ENCODE measurements at regions not wholly inside any gene's neighbourhood (a gene's known extent, or its start where the extent isn't known, plus 50 kb on each side); places are given as distances from the start of the nearest gene placed in this dataset.

DNA sequence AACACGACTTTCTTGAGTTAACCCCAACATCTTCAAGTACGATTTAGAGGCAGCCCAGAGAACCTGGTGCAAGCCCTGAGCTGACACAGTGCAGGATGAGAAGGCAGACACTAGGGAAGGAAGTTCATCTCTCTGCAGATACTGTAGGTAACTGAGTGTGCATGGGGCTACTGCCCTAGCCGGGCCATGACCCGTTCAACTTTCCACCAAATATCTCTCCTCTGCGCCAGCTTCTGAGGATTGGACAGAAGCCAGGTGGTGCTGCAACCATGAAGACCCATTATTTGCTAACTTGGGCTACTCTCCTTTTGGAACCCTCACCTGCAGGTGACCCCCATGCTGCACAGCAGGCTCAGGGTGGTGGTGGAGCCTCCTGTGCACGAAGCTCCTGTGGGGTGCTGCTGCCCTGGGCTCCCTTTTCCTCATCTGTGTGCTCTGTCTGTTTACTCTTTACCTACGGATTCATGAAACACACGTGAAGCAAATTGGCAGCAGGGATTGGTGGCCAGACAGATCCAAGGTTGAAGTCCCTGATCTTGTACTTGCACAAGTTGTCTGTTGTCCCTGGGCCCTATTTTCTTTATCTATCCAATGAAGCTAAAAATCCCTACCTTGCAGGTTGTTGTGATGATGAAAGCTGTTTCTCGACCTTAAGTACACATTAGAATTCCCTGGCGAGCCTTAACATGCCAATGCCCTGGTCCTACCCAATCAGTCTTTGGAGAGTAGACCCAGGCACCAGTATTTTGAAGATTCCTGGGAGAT is 227.8 kb downstream of the LACC1 start:
- intact Hi-C loops (cut with DNase I), result loop anchor here (2.0 to 10.0 kb wide), 2 partner anchors 53 to 329 kb away; no protein-coding TSS in a partner anchor
- no peak for DNase-seq (ENCODE audit: low spot score)

DNA sequence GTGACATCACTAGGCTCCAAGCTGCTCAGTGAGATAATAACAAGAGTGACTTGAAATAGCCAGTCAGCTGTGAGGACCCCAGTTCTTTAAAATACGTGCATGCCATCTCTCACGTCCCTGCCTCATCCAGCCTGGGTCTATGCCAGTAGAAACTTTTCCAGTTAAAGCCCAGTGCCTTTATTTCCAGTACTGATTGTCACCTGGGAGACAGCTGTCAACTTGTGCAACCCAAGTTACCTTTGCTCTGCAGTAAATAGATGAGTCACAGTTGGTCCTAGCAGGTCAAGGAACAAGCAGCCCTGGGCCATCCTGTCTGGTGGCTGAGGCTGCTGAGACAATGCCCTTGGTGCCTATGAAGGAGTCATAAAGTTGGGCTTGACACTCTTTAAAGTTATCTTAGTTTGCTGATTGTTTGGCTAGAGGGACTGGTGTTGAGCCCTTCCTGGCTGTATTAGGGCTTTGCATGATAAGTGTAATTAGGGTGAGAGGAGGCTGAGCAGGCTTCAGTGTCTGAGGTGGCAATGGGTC is 228.7 kb downstream of the LACC1 start:
- intact Hi-C loops (cut with DNase I), result loop anchor here (10.0 kb wide), 1 partner anchor 54 kb away; no protein-coding TSS in a partner anchor
- no peak for DNase-seq (ENCODE audit: low spot score)

DNA sequence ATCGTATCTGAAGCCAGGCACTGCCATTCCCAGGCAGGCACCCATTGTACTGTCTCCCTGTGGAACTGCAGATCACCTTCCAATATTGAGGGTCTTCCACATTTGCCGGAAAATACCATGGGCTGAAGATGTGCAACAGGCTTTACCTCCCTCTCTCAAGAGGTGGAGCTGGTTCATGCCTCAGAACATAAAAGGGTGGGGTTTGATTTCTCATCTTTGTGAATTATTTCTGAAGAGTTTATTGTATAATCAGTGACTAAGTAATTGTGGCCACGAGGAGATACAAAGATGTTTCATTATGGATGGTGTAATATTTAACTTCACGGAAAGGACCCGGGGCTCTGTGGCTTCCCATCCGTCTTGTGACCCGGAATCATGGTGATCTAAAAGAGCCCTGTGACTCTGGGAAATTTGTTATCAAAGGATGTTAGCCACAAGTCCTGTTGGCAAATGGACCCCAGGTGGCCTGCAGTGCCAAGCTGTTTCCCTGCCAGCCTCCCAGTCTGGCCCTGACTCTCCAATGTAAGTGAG is 230.5 kb downstream of the LACC1 start:
- DNase-seq (ENCODE audit: low spot score), result no peak
- intact Hi-C loops (cut with DNase I), result no loop called here

DNA sequence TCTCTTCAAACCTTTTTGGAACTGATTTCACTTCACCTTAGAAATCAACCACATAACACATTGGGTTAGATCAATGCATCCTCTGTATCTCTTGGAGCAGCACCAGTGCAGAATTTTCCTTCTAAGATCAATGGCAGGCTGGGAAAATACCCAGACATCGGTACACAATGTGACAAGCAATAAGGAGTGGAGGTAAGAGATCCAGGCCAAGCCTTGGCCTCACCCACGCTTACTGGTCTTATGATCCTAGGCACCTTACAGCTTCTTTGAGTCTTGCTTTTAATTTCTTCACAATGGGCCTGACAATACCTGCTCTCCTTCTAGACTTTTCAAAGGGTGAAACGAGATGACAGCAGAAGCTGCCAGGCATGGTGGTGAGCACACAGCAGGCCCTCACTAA is 232.0 kb downstream of the LACC1 start:
- intact Hi-C loops (cut with DNase I), result no loop called here
- DNase-seq (ENCODE audit: low spot score), result no peak

DNA sequence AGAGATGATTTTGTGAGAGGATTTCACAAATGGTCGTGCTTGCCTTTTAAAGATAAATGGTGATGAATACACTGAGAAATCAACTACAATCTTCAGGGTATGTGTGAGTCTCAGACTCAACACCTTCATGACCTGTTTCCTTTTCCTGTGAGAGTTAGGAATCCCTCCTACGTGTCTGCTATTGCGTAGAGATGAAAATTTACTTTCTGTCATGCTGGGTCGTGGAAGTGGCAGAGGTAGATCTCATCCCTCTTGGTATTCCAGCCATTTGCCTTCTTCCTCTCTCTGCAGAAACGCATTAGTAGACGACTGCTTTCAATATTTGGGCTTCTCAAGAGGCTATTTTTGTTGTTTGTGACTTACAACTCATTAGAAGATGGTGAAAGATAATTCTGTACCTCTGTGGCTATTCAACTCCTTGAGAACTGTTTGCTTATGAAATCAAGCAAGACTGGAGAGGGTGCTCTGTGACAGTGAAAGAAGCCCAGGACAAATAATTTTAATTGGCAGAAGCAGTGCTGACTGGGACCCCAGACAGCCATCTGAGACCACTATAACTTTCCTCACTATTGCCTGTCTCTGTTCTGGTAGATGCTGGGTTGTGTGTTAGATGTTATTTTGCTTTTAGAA is 233.1 kb downstream of the LACC1 start:
- no peak for DNase-seq (ENCODE audit: low spot score)
- intact Hi-C loops (cut with DNase I), result no loop called here

DNA sequence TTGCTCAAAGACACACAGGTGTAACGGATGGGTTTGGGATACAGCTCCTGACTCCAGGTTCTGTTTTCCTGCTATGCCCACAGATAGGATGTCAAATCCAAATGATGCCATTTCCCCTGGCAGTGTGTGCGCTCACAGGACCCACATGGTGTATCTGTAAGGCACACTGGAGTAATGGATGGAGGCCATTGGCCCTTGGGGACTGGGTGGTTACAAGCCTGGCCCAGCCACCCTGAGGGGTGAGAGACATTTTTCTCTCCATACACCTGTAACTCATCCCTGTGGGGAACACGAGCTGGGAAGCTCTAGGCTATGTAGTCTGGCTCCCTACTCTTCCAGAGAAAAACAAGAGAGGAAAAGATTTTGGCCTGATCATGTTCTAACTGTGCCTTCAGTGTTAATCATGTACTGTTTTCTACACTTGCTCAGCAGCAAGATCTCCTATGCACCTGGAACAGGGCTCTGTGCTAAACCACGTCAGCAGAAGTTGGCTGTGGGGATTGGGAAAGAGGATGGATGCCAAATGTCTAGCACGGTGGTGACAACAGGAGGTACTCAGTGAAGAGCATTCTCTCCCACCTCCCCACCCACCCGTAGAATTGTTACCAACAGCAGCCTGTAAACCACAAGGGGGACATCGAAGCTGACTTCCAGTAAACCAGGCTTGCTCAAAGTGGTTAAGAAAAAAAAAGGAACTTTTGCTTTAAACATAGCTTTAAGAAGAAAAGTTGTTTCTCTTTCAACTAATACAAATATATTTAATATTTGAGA is 237.0 kb downstream of the LACC1 start:
- no peak for DNase-seq (ENCODE audit: low spot score)
- intact Hi-C loops (cut with DNase I), result no loop called here

DNA sequence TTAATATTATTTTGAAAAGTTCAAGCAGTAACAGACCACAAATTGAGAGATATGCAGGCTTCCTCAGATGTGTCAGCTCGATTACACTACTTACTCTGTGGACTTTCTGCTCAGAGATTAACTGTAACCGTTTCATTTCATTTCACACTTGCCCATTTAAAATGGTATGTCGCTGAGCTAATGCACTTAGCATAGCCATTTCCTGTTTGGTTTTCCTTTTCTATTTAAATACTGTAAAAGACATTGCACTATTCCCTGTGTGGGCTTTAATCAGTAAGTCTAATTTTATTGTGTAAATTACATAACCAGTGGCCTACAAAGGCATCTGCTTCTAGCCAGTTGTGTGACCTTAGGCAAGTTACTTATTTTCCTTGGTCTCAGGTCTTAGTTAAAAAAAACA is 237.6 kb downstream of the LACC1 start:
- intact Hi-C loops (cut with DNase I), result no loop called here
- DNase-seq (ENCODE audit: low spot score), result no peak

DNA sequence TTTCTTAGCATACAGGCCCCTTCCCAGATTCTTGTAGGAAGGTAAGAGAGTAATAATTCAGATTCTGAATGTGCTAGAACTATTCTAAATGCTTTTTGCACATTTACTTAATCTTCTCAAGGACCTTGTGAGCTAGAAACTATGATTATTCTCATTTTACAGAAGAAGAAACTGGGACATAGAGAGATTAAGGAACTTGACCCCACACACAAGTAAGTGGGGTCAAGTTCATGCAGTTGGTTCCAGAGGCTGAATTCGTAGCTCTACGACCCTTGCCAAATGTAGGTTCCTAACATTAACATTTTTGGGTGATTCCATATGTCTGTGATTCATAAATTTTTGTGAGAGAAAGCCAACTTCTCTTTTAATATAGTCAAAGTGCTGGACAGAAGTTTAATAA is 238.1 kb downstream of the LACC1 start:
- DNase-seq (ENCODE audit: low spot score), result no peak
- intact Hi-C loops (cut with DNase I), result no loop called here

DNA sequence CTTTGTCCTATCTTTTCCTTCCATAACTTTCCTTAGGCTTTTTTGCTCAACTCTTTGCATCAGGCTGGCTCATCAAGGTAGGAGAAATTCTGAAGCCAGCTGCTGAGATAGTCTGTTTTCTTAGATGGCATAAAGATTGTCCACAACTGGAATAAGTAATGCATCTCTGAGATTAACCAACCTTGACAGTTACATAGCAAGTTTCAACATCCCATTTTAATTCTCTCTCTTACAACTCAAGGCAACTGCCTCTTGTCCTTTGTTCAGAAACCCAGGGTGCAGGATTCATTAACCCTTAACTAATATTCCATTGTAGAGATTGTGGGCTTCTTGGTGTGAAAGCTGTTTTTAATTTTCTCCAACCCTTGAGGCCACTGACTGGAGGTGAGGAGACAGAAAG is 239.2 kb downstream of the LACC1 start:
- intact Hi-C loops (cut with DNase I), result no loop called here
- no peak for DNase-seq (ENCODE audit: low spot score)

DNA sequence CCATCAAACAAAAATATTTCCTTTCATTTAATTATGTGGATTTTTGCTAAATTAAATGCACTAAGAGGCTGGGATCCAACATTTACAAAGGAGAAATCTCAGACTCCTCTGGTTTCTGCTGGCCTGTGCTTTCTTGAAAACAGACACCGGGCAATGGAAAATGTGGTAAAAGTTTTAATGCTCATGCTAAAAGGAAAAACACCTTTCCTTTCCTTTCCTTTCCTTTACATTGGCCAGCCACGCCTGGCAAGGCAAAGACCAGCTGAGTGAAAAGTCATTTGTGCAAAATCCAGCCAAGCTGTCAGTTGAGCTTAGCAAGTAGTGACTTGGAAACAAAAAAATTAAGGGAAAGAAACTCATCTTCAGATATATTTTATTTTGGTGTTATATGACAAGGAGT is 240.3 kb downstream of the LACC1 start:
- DNase-seq (ENCODE audit: low spot score), result no peak
- intact Hi-C loops (cut with DNase I), result no loop called here

DNA sequence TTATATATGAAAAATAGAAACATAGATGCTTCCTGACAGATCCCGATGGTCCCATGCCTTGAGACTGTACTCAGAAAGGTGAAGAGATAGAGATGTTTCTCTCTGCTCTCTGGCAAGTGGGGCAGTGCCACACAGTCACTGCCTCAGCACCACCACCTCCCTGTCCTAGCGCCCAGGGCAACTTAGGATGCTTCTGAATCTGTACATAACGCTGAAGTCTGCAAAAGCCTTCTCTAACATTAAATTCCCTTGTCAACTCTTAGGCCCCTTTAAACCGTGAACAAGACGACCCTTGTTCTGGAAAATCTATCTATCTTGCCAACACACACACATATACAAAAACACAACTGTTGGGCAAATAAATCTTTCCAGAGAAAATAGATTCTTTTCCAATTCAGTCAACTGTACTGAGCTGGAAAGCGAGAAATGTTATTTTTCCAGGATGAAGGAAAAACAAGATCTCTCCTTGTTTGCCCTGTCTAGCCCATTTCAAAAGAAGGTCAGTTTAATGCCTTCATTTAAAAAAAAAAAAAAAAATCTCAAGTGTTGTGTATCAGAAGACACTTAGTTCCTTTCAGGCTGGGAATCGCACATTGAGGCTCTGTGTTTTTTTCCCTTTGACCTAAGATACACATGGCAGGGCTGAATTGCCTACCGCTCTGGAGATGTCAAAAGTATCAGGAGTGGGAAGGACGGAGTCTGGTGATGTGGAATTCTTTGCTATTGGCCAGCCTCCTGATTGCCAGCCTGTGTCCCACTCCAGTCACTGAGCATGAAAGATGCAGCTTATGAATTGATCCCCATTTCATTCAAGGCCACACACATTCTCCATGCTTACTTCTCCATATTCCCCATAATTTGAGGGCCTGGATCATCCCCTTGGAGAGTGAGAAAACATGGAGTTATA is 241.4 kb downstream of the LACC1 start:
- DNase-seq (ENCODE audit: low spot score), result no peak
- intact Hi-C loops (cut with DNase I), result no loop called here

DNA sequence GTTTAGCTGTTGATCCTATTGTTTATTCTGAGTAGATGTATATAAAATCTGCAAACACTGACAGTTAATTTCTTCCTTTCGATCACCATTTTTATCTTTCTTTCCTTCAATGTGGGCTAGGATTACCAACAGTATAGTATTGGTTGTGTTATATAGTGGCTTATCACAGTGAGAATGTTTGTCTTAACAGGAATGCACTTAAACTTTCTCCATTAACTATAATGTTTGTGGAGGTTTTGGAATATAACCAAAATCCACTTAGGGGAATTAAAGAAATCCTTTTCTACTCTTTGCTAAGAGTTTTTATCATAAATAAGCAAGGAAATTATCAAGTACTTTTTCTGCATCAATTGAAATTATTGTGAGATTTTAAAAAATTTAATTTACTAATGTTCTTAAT is 244.6 kb downstream of the LACC1 start:
- intact Hi-C loops (cut with DNase I), result no loop called here
- DNase-seq (ENCODE audit: low spot score), result no peak

DNA sequence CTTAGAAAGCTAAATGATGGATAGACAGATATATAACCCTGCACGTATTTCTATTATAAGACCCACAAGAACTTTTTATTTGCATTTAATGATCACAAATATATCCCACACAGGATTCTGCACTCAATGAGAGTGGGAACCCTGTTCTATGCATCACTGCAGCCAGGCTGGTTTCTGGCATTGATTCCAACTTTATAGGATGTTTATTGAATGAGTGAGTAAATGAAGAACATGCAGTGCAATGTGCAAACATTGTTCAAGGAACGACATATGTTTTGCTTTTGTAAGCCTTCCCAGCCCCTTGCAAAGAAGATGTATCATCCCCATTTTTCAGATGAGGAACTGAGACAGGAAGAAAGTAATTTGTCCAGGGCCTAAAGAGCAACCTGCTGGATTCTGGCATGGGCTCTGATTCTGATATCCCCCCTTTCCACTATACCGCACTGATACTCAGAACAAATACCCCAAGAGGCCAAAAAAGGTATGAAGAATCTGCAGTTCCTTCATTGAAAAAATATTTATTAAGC is 246.3 kb downstream of the LACC1 start:
- intact Hi-C loops (cut with DNase I), result no loop called here
- no peak for DNase-seq (ENCODE audit: low spot score)

DNA sequence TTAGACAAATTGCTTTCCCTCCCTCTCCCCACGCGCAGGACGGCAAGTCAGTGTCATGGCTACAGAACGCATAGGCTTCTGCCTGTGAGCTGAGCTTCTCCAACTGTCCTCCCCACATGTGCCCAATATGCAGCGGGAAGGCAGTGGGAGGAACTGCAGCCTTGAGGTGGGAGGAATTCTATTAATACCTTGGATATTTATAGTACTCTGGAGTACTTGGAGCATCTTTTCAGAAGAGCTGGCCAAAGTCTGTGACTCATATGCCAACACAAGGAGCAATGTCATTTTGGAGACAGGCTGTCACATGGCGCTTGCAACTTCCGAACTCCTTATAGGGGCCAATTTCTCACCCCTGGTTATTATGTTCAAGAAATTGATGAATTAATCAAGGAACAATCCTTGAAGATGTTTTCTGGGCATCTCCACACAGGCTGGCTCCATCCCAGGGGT is 245.0 kb upstream of the SERP2 start:
- intact Hi-C loops (cut with DNase I), result no loop called here
- no peak for DNase-seq (ENCODE audit: low spot score)

DNA sequence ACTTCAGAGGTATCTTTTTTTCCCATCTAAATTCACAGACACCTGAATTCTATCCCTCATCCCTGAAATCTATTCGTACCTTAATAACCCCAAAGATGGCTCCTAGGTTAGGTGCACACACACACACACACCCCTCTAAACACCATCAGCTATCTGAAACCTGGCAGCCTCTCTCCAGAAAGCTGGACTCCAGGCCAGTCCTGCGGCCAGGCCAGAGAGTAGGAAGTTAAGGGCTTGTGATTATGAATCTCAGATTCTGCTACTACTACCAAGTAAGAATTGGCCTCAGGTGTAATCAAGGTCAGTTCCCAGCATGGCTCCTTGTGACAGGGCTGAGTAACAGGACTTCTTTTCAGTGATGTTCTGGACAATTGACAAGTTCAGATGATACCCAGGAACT is 244.2 kb upstream of the SERP2 start:
- no peak for DNase-seq (ENCODE audit: low spot score)
- intact Hi-C loops (cut with DNase I), result no loop called here

DNA sequence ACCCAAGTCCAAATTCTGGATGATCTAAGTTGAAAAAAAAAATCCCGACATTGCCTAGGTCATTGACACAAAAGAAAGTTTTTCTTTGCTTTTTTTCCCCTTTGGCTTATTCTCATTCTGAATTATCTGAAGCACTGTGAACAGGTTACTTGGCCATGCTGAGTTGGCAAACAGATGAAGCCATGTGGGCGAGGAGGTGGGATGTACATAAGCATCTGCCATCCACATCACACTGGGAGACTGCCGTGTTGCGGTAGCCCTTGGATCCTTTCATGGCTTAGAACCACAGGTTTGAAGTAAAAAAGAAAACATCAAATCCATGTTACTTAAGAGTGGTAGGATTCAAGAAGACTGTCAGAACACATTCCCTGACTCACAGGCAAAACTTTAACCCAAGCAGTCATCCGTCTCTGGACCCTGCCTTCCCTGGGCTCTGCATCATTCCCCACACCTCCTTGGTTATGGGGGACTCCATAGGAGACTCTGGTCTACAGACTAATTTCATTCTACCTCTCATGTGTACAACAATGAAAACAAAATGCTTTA is 242.5 kb upstream of the SERP2 start:
- no peak for DNase-seq (ENCODE audit: low spot score)
- intact Hi-C loops (cut with DNase I), result loop anchor here (10.0 kb wide), 1 partner anchor 226 kb away; no protein-coding TSS in a partner anchor

DNA sequence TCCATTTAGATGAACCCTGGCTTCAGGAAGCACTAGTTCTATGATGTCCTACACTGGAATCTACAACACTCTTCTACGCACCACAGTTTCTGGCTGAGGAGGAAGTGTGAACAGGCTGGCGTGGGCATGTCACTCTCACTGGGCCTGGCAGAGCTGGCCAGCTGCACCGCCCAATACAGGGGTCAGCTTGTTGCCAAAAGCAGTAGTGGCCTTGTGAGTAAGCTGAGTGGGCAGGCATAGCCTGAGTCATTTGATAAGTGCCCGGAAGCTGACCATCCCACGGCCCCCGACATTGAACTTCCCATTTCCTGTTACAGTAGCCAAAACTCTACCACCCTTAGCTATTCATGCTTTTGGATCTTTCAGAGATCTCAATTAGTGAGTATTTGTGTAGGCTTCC is 240.9 kb upstream of the SERP2 start:
- peak; percentile 84 for DNase-seq (ENCODE audit: low spot score)
- intact Hi-C loops (cut with DNase I), result loop anchor here (10.0 kb wide), 1 partner anchor 228 kb away; no protein-coding TSS in a partner anchor

DNA sequence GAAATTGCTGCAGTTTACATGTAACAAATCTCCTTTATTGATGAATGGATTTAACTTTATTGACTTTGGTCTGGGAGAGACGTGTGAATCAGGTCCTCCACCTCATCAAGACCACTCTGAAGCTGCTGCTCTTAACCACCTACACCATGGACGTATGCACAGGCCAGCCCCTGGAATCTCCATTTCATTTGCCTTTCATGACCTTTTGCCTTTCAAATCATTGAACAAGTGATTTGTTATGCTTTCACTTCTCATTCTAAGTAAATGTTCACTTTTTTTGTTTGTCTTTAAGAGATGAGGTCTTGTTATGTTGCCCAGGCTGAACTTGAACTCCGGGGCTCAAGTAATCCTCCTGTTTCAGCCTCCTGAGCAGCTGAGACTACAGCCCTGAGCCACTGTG is 240.0 kb upstream of the SERP2 start:
- intact Hi-C loops (cut with DNase I), result loop anchor here (10.0 kb wide), 1 partner anchor 229 kb away; no protein-coding TSS in a partner anchor
- DNase-seq (ENCODE audit: low spot score), result no peak
